ENCODE measurements at regions not wholly inside any gene's neighbourhood (a gene's known extent, or its start where the extent isn't known, plus 50 kb on each side); places are given as distances from the start of the nearest gene placed in this dataset.

- ChIA-PET CTCF (no interaction called here), POLR2A (no interaction called here)
- TF ChIP-seq, protein P1, sequence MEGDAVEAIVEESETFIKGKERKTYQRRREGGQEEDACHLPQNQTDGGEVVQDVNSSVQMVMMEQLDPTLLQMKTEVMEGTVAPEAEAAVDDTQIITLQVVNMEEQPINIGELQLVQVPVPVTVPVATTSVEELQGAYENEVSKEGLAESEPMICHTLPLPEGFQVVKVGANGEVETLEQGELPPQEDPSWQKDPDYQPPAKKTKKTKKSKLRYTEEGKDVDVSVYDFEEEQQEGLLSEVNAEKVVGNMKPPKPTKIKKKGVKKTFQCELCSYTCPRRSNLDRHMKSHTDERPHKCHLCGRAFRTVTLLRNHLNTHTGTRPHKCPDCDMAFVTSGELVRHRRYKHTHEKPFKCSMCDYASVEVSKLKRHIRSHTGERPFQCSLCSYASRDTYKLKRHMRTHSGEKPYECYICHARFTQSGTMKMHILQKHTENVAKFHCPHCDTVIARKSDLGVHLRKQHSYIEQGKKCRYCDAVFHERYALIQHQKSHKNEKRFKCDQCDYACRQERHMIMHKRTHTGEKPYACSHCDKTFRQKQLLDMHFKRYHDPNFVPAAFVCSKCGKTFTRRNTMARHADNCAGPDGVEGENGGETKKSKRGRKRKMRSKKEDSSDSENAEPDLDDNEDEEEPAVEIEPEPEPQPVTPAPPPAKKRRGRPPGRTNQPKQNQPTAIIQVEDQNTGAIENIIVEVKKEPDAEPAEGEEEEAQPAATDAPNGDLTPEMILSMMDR (IDR thresholded peaks at IDR 0.05; ENCODE audit: insufficient read depth, low read depth, low read length), result no peak
- Histone ChIP-seq H3K36me3 (ENCODE audit: control insufficient read depth, insufficient read depth, low read length) (no peaks in the 10 kb centered on the region), H3K27me3 (ENCODE audit: control insufficient read depth, insufficient read depth, low read length) (no peaks in the 10 kb centered on the region), H3K4me3 (ENCODE audit: low read depth, low read length) (no peak overlapping the region)
- no peak for DNase-seq (ENCODE audit: low read depth)
Measured at GRCh38 chr19:27754700-27755099, 1458.3 kb downstream of the UQCRFS1 start.

DNA sequence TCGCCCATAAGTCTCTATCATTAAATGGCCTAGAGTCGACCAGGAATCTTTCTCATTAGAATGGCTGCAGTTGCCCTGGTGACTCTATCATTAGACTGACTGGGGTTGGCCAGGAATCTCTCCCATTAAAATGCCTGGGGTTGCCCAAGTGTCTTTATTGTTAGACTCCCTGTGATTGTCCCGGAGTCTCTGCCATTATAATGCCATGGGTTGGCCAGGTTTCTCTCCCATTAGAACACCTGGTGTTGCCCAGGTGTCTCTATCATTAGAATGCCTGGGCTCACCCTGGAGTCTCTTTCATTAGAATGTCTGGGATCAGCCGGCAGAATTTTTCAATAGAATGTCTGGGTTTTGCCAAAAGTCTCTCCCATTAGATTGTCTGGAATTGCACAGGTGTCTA lies 1459.3 kb downstream of the UQCRFS1 start:
- Histone ChIP-seq H3K27me3 (ENCODE audit: control insufficient read depth, insufficient read depth, low read length) (no peaks in the 10 kb centered on the region), H3K36me3 (ENCODE audit: control insufficient read depth, insufficient read depth, low read length) (no peaks in the 10 kb centered on the region), H3K4me3 (ENCODE audit: low read depth, low read length) (no peak overlapping the region)
- POLR2A ChIA-PET, result no interaction called here
- CTCF ChIA-PET, result no interaction called here
- TF ChIP-seq, protein P1 (IDR thresholded peaks at IDR 0.05; ENCODE audit: insufficient read depth, low read depth, low read length), result no peak
- no peak for DNase-seq (ENCODE audit: low read depth)

GRCh38 chr19:27752530-27753184 lies 1460.3 kb downstream of the UQCRFS1 start:
- TF ChIP-seq, protein P1 (IDR thresholded peaks at IDR 0.05; ENCODE audit: insufficient read depth, low read depth, low read length), result no peak
- H3K36me3 ChIP-seq (ENCODE audit: control insufficient read depth, insufficient read depth, low read length), result no peaks in the 10 kb centered on the region
- H3K4me3 ChIP-seq (ENCODE audit: low read depth, low read length), result no peak overlapping the region
- DNase-seq (ENCODE audit: low read depth), result no peak
- H3K27me3 ChIP-seq (ENCODE audit: control insufficient read depth, insufficient read depth, low read length), result no peaks in the 10 kb centered on the region
- ChIA-PET POLR2A (no interaction called here), CTCF (no interaction called here)

- no peak overlapping the region for H3K4me3 ChIP-seq (ENCODE audit: low read depth, low read length)
- ChIA-PET POLR2A (no interaction called here), CTCF (no interaction called here)
- no peaks in the 10 kb centered on the region for H3K36me3 ChIP-seq (ENCODE audit: control insufficient read depth, insufficient read depth, low read length)
- H3K27me3 ChIP-seq (ENCODE audit: control insufficient read depth, insufficient read depth, low read length), result no peaks in the 10 kb centered on the region
- TF ChIP-seq, protein P1 (IDR thresholded peaks at IDR 0.05; ENCODE audit: insufficient read depth, low read depth, low read length), result no peak
- DNase-seq (ENCODE audit: low read depth), result no peak
Measured at GRCh38 chr19:27751044-27751391, 1461.9 kb downstream of the UQCRFS1 start.

- Histone ChIP-seq H3K27me3 (ENCODE audit: control insufficient read depth, insufficient read depth, low read length) (no peaks in the 10 kb centered on the region), H3K36me3 (ENCODE audit: control insufficient read depth, insufficient read depth, low read length) (no peaks in the 10 kb centered on the region), H3K4me3 (ENCODE audit: low read depth, low read length) (no peak overlapping the region)
- ChIA-PET POLR2A (no interaction called here), CTCF (no interaction called here)
- DNase-seq (ENCODE audit: low read depth), result no peak
- TF ChIP-seq, protein P1 (IDR thresholded peaks at IDR 0.05; ENCODE audit: insufficient read depth, low read depth, low read length), result no peak
Measured at GRCh38 chr19:27750391-27751043, 1462.4 kb downstream of the UQCRFS1 start.

Measured in BJ (cell line).